GM23338 (cell line): ENCODE measurements at regions not wholly inside any gene's neighbourhood (a gene's known extent, or its start where the extent isn't known, plus 50 kb on each side); places are given as distances from the start of the nearest gene placed in this dataset.

Experiments used
- ATAC-seq: fragments of 200-7000 bp; cut with Tn5 transposase; 3 replicates; pipeline ENCODE4 v1.9.1; 2020
- DNase-seq: peaks from one replicate; pipeline ENCODE4 v3.0.0-alpha.2; 2015; ENCODE audit warnings: low spot score
- H2AFZ ChIP-seq: fragments of 200-600 bp; sonication (generic); 2 replicates; pipeline ENCODE4 v1.8.0; 2016; ENCODE audit warnings: antibody characterized with exemption, mild to moderate bottlenecking, moderate library complexity
- H3F3A ChIP-seq: fragments of 200-600 bp; sonication (generic); replicated peaks from 2 replicates; pipeline ENCODE4 v1.8.0; 2017; ENCODE audit warnings: antibody characterized with exemption, mixed run types, low read depth
- H3K27ac ChIP-seq: fragments of 200-600 bp; sonication (generic); 2 replicates; pipeline ENCODE4 v1.6.1; 2016; ENCODE audit warnings: low read depth
- H3K27me3 ChIP-seq: fragments of 200-600 bp; sonication (generic); 2 replicates; pipeline ENCODE4 v1.8.0; 2016; ENCODE audit warnings: mild to moderate bottlenecking, mixed run types, moderate library complexity; ENCODE audit not compliant: insufficient read depth
- H3K36me3 ChIP-seq: fragments of 200-600 bp; sonication (generic); 2 replicates; pipeline ENCODE4 v1.8.0; 2016; ENCODE audit warnings: mild to moderate bottlenecking; ENCODE audit not compliant: insufficient read depth
- H3K4me1 ChIP-seq: fragments of 200-600 bp; sonication (generic); 2 replicates; pipeline ENCODE4 v1.8.0; 2016; ENCODE audit warnings: mild to moderate bottlenecking, moderate library complexity; ENCODE audit not compliant: insufficient read depth
- H3K4me2 ChIP-seq: fragments of 200-600 bp; sonication (generic); 2 replicates; pipeline ENCODE4 v1.7.1; 2017; ENCODE audit warnings: mixed run types
- H3K4me3 ChIP-seq: fragments of 200-600 bp; sonication (generic); 2 replicates; pipeline ENCODE4 v1.6.1; 2016; ENCODE audit warnings: mixed run types
- H3K79me2 ChIP-seq: fragments of 200-600 bp; sonication (generic); replicated peaks from 2 replicates; pipeline ENCODE4 v1.8.0; 2017; ENCODE audit warnings: mild to moderate bottlenecking; ENCODE audit not compliant: insufficient read depth
- H3K9me2 ChIP-seq: fragments of 200-600 bp; sonication (generic); 2 replicates; pipeline ENCODE4 v1.8.0; 2017; ENCODE audit not compliant: insufficient read depth
- H4K20me1 ChIP-seq: fragments of 200-600 bp; sonication (generic); replicated peaks from 2 replicates; pipeline ENCODE4 v1.8.0; 2017; ENCODE audit warnings: mild to moderate bottlenecking; ENCODE audit not compliant: insufficient read depth
- H3K27ac Mint-ChIP-seq: 2 replicates; pipeline ENCODE4 v1.8.0; 2020; ENCODE audit warnings: inconsistent platforms, mild to moderate bottlenecking, moderate library complexity, mixed read lengths
- H3K27me3 Mint-ChIP-seq: 3 replicates; pipeline ENCODE4 v1.8.0; 2022; ENCODE audit warnings: low read depth, mild to moderate bottlenecking, moderate library complexity, mixed read lengths, inconsistent platforms; ENCODE audit not compliant: insufficient read depth, poor library complexity
- H3K36me3 Mint-ChIP-seq: 3 replicates; pipeline ENCODE4 v1.8.0; 2021; ENCODE audit warnings: low read depth, mild to moderate bottlenecking, inconsistent platforms, moderate library complexity, mixed read lengths
- H3K4me1 Mint-ChIP-seq: 3 replicates; pipeline ENCODE4 v1.8.0; 2020; ENCODE audit warnings: mild to moderate bottlenecking, inconsistent platforms, mixed read lengths
- H3K4me3 Mint-ChIP-seq: 3 replicates; pipeline ENCODE4 v1.8.0; 2021; ENCODE audit warnings: moderate library complexity, mild to moderate bottlenecking, inconsistent platforms, mixed read lengths
- H3K9me3 Mint-ChIP-seq: 3 replicates; pipeline ENCODE4 v1.8.0; 2020; ENCODE audit warnings: moderate library complexity, mild to moderate bottlenecking, inconsistent platforms, mixed read lengths
- JUNB ChIP-seq: IDR thresholded peaks from one replicate; pipeline ENCODE4 v1.6.1; 2016; ENCODE audit warnings: antibody characterized with exemption; ENCODE audit not compliant: unreplicated experiment
- NANOG ChIP-seq: IDR thresholded peaks from 2 replicates; pipeline ENCODE4 v1.6.1; 2016; ENCODE audit warnings: antibody characterized with exemption, borderline replicate concordance
- STAT1 ChIP-seq: IDR thresholded peaks from one replicate; pipeline ENCODE4 v1.6.1; 2016; ENCODE audit warnings: antibody characterized with exemption; ENCODE audit not compliant: unreplicated experiment
- ZNF114 ChIP-seq: fragments of 250-450 bp; sonication (Bioruptor Pico); IDR thresholded peaks from 2 replicates; pipeline ENCODE4 v1.5.0; 2020; ENCODE audit warnings: mild to moderate bottlenecking, moderate library complexity
- ZNF331 ChIP-seq: fragments of 250-450 bp; sonication (Bioruptor Pico); IDR thresholded peaks from 2 replicates; pipeline ENCODE4 v1.5.0; 2020; ENCODE audit warnings: low read depth, mild to moderate bottlenecking, moderate library complexity
- TF ChIP-seq, protein P1 (sequence below): IDR thresholded peaks from 2 replicates; pipeline ENCODE4 v1.6.1; 2016; ENCODE audit warnings: antibody characterized with exemption
- TF ChIP-seq, protein P2 (sequence below): fragments of 250-450 bp; sonication (Bioruptor Pico); IDR thresholded peaks from 2 replicates; pipeline ENCODE4 v1.5.0; 2020; ENCODE audit warnings: mild to moderate bottlenecking, moderate library complexity

- Histone ChIP-seq H3K4me3 (no peak overlapping the region), H3K27ac (no peak overlapping the region), H3K4me1 (no peaks in the 10 kb centered on the region), H3F3A (no peaks in the 10 kb centered on the region), H3K4me2 (no peak overlapping the region), H3K27me3 (no peaks in the 10 kb centered on the region), H3K36me3 (no peaks in the 10 kb centered on the region), H4K20me1 (no peaks in the 10 kb centered on the region), H3K9me2 (no peaks in the 10 kb centered on the region; the same call in 1 of the 2 replicates), H3K79me2 (no peaks in the 10 kb centered on the region), H2AFZ (no peak overlapping the region)
- TF ChIP-seq STAT1 (no peak), ZNF331 (CRISPR knock-in tag) (no peak), ZNF114 (no peak), NANOG (no peak), JUNB (no peak)
- TF ChIP-seq, protein P1, sequence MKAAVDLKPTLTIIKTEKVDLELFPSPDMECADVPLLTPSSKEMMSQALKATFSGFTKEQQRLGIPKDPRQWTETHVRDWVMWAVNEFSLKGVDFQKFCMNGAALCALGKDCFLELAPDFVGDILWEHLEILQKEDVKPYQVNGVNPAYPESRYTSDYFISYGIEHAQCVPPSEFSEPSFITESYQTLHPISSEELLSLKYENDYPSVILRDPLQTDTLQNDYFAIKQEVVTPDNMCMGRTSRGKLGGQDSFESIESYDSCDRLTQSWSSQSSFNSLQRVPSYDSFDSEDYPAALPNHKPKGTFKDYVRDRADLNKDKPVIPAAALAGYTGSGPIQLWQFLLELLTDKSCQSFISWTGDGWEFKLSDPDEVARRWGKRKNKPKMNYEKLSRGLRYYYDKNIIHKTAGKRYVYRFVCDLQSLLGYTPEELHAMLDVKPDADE, result no peak
- TF ChIP-seq, protein P2, sequence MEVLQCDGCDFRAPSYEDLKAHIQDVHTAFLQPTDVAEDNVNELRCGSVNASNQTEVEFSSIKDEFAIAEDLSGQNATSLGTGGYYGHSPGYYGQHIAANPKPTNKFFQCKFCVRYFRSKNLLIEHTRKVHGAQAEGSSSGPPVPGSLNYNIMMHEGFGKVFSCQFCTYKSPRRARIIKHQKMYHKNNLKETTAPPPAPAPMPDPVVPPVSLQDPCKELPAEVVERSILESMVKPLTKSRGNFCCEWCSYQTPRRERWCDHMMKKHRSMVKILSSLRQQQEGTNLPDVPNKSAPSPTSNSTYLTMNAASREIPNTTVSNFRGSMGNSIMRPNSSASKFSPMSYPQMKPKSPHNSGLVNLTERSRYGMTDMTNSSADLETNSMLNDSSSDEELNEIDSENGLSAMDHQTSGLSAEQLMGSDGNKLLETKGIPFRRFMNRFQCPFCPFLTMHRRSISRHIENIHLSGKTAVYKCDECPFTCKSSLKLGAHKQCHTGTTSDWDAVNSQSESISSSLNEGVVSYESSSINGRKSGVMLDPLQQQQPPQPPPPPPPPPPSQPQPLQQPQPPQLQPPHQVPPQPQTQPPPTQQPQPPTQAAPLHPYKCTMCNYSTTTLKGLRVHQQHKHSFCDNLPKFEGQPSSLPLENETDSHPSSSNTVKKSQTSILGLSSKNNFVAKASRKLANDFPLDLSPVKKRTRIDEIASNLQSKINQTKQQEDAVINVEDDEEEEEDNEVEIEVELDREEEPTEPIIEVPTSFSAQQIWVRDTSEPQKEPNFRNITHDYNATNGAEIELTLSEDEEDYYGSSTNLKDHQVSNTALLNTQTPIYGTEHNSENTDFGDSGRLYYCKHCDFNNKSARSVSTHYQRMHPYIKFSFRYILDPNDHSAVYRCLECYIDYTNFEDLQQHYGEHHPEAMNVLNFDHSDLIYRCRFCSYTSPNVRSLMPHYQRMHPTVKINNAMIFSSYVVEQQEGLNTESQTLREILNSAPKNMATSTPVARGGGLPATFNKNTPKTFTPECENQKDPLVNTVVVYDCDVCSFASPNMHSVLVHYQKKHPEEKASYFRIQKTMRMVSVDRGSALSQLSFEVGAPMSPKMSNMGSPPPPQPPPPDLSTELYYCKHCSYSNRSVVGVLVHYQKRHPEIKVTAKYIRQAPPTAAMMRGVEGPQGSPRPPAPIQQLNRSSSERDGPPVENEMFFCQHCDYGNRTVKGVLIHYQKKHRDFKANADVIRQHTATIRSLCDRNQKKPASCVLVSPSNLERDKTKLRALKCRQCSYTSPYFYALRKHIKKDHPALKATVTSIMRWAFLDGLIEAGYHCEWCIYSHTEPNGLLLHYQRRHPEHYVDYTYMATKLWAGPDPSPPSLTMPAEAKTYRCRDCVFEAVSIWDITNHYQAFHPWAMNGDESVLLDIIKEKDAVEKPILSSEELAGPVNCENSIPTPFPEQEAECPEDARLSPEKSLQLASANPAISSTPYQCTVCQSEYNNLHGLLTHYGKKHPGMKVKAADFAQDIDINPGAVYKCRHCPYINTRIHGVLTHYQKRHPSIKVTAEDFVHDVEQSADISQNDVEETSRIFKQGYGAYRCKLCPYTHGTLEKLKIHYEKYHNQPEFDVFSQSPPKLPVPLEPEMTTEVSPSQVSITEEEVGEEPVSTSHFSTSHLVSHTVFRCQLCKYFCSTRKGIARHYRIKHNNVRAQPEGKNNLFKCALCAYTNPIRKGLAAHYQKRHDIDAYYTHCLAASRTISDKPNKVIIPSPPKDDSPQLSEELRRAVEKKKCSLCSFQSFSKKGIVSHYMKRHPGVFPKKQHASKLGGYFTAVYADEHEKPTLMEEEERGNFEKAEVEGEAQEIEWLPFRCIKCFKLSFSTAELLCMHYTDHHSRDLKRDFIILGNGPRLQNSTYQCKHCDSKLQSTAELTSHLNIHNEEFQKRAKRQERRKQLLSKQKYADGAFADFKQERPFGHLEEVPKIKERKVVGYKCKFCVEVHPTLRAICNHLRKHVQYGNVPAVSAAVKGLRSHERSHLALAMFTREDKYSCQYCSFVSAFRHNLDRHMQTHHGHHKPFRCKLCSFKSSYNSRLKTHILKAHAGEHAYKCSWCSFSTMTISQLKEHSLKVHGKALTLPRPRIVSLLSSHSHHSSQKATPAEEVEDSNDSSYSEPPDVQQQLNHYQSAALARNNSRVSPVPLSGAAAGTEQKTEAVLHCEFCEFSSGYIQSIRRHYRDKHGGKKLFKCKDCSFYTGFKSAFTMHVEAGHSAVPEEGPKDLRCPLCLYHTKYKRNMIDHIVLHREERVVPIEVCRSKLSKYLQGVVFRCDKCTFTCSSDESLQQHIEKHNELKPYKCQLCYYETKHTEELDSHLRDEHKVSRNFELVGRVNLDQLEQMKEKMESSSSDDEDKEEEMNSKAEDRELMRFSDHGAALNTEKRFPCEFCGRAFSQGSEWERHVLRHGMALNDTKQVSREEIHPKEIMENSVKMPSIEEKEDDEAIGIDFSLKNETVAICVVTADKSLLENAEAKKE (CRISPR knock-in tag), result no peak
- Mint-ChIP-seq H3K27me3 (no peaks in the 10 kb centered on the region), H3K9me3 (no peaks in the 10 kb centered on the region; the same call in 2 of the 3 replicates), H3K4me1 (no peaks in the 10 kb centered on the region), H3K27ac (no peak overlapping the region), H3K4me3 (no peak overlapping the region), H3K36me3 (peaks cover 4% of the 10 kb centered on the region; the same call in 2 of the 3 replicates)
- ATAC-seq (no peak), DNase-seq (no peak)
Measured at GRCh38 chr12:87142342-87142741, 886.2 kb upstream of the MGAT4C start.
